MCF 10A (cell line): ENCODE measurements at regions not wholly inside any gene's neighbourhood (a gene's known extent, or its start where the extent isn't known, plus 50 kb on each side); places are given as distances from the start of the nearest gene placed in this dataset.

Experiments used
- BruUV-seq: library from RNA; stranded (reverse); fragments of 400-500 nt; replicated peaks from 2 replicates; lab custom pipeline; 2021; lab: Mats Ljungman, UMichigan
- CTCF ChIA-PET: fragments of 300-600 bp; sonication (Branson Sonifier 250); formaldehyde crosslinking; extraction: SDS; loops from one replicate; lab custom pipeline; 2021; ENCODE audit warnings: antibody characterized with exemption, inconsistent platforms; lab: Yijun Ruan, JAX
- POLR2A ChIA-PET: fragments of 300-600, 350-650 bp; sonication (Branson Sonifier 250); formaldehyde crosslinking; extraction: SDS; loops from one replicate; lab custom pipeline; 2020; ENCODE audit warnings: antibody characterized with exemption, inconsistent platforms; lab: Yijun Ruan, JAX
- DNase-seq: peaks from one replicate; pipeline ENCODE4 v3.0.0-alpha.2; 2018; ENCODE audit not compliant: unreplicated experiment
- H3K27ac Mint-ChIP-seq: one replicate; pipeline ENCODE4 v1.8.0; 2022; ENCODE audit warnings: mild to moderate bottlenecking, low read depth, mixed read lengths; ENCODE audit not compliant: unreplicated experiment
- H3K27me3 Mint-ChIP-seq: one replicate; pipeline ENCODE4 v1.8.0; 2022; ENCODE audit warnings: mixed read lengths; ENCODE audit not compliant: insufficient read depth, unreplicated experiment
- H3K36me3 Mint-ChIP-seq: one replicate; pipeline ENCODE4 v1.8.0; 2022; ENCODE audit warnings: mild to moderate bottlenecking, moderate library complexity, mixed read lengths; ENCODE audit not compliant: insufficient read depth, unreplicated experiment
- H3K4me1 Mint-ChIP-seq: one replicate; pipeline ENCODE4 v1.8.0; 2022; ENCODE audit warnings: mixed read lengths; ENCODE audit not compliant: insufficient read depth, unreplicated experiment
- H3K4me3 Mint-ChIP-seq: one replicate; pipeline ENCODE4 v1.8.0; 2022; ENCODE audit warnings: mild to moderate bottlenecking, moderate library complexity, mixed read lengths; ENCODE audit not compliant: unreplicated experiment
- H3K9me3 Mint-ChIP-seq: one replicate; pipeline ENCODE4 v1.8.0; 2022; ENCODE audit warnings: mixed read lengths; ENCODE audit not compliant: unreplicated experiment
- CTCF ChIP-seq: fragments of 200-600 bp; IDR thresholded peaks from one replicate; pipeline ENCODE4 v1.8.0; 2022; ENCODE audit warnings: antibody characterized with exemption, mild to moderate bottlenecking; ENCODE audit not compliant: unreplicated experiment
- intact Hi-C: fragments of 100-400 bp; cut with micrococcal nuclease; formaldehyde crosslinking; loops from 2 replicates; pipeline ENCODE4 v1.14.1; 2022

- ChIA-PET CTCF (no interaction called here), POLR2A (no interaction called here)
- no peak overlapping the region for H3K27ac Mint-ChIP-seq
- no peaks in the 10 kb centered on the region for H3K36me3 Mint-ChIP-seq
- peaks cover 27% of the 10 kb centered on the region for H3K27me3 Mint-ChIP-seq
- BruUV-seq: no TSS peak
- no peak for TF ChIP-seq CTCF
- intact Hi-C loops: no loop called here
- H3K9me3 Mint-ChIP-seq: no peaks in the 10 kb centered on the region
- H3K4me3 Mint-ChIP-seq: no peak overlapping the region
- no peaks in the 10 kb centered on the region for H3K4me1 Mint-ChIP-seq
- no peak for DNase-seq
Measured at GRCh38 chr4:17094159-17094875, 195.9 kb upstream of the LDB2 start.

- H3K4me1 Mint-ChIP-seq: no peaks in the 10 kb centered on the region
- intact Hi-C loops: no loop called here
Measured at GRCh38 chr4:17093481-17093880, 195.0 kb upstream of the LDB2 start.

GRCh38 chr4:17092736-17093437, 194.4 kb upstream of the LDB2 start:
- Mint-ChIP-seq H3K27ac (no peak overlapping the region), H3K4me1 (no peaks in the 10 kb centered on the region), H3K36me3 (no peaks in the 10 kb centered on the region), H3K4me3 (no peak overlapping the region), H3K9me3 (no peaks in the 10 kb centered on the region), H3K27me3 (peaks cover 27% of the 10 kb centered on the region)
- ChIA-PET POLR2A (no interaction called here), CTCF (interaction anchor here (0.8 kb wide), 1 partner anchor 23 kb away, joined by 4 read pairs; no protein-coding TSS in a partner anchor)
- BruUV-seq: no TSS peak
- DNase-seq: no peak
- no peak for TF ChIP-seq CTCF
- intact Hi-C loops: no loop called here

More at GRCh38 chr4:17093481-17093880, 195.0 kb upstream of the LDB2 start:
- ChIA-PET CTCF (interaction anchor here (0.8 kb wide), 1 partner anchor 22 kb away, joined by 4 read pairs; no protein-coding TSS in a partner anchor), POLR2A (no interaction called here)
- no TSS peak for BruUV-seq
- no peaks in the 10 kb centered on the region for H3K9me3 Mint-ChIP-seq
- no peak for DNase-seq
- no peak overlapping the region for H3K27ac Mint-ChIP-seq
- H3K4me3 Mint-ChIP-seq: no peak overlapping the region
- no peak for TF ChIP-seq CTCF
- H3K36me3 Mint-ChIP-seq: no peaks in the 10 kb centered on the region
- peaks cover 27% of the 10 kb centered on the region for H3K27me3 Mint-ChIP-seq

GRCh38 chr4:17091104-17091503, 192.7 kb upstream of the LDB2 start:
- ChIA-PET CTCF (interaction anchor here (0.6 kb wide), 1 partner anchor 20 kb away, joined by 3 read pairs; no protein-coding TSS in a partner anchor), POLR2A (no interaction called here)
- H3K4me1 Mint-ChIP-seq: no peaks in the 10 kb centered on the region
- intact Hi-C loops: no loop called here
- H3K4me3 Mint-ChIP-seq: no peak overlapping the region
- no peak overlapping the region for H3K27ac Mint-ChIP-seq
- no peak for DNase-seq
- peaks cover 14% of the 10 kb centered on the region for H3K27me3 Mint-ChIP-seq
- no TSS peak for BruUV-seq
- no peaks in the 10 kb centered on the region for H3K9me3 Mint-ChIP-seq
- H3K36me3 Mint-ChIP-seq: no peaks in the 10 kb centered on the region
- TF ChIP-seq CTCF: no peak
